ENCODE measurements at regions not wholly inside any gene's neighbourhood (a gene's known extent, or its start where the extent isn't known, plus 50 kb on each side); places are given as distances from the start of the nearest gene placed in this dataset.

DNA sequence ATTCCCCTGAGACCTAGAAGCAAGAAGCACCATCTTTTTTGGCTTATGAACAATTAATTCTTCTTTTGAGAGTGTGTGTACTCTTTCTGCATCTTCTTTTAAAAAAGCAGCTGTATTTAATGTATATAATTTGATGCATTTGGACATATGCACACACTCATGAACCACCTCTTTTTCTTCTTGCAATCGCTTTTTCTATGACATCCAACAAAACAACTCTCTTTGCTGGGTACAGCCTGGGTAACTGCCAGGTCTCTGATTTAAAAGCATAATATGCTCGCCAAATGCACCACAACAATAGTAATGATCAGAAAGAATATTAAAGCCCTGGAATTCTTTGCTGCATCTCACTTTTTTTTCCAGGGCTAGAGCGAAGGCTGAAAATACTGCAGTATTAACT lies 97.3 kb downstream of the HAPSTR1 start:
- DNase-seq, result no peak

GRCh38 chr16:9191274-9191850 lies 99.9 kb downstream of the HAPSTR1 start:
- DNase-seq, result no peak

DNA sequence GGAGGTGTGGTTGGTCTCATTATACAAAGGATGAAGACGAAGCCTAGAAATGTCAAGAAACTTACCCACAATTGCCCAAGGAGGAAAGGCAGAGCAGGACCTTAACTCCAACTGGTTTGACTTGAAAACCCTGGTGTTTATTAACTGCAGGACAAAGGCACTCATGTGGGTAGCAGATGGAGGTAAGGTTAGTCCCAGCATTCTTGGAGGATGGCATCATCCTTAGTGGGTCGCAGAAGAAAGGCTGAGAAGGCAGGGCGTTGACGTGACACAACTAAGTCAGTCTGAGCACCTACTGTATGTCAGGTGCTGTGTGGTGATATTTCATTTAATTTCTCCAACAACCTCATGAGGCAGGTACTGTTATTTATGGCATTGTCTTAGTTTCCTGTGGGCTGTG lies 101.3 kb downstream of the HAPSTR1 start:
- no peak for DNase-seq

DNA sequence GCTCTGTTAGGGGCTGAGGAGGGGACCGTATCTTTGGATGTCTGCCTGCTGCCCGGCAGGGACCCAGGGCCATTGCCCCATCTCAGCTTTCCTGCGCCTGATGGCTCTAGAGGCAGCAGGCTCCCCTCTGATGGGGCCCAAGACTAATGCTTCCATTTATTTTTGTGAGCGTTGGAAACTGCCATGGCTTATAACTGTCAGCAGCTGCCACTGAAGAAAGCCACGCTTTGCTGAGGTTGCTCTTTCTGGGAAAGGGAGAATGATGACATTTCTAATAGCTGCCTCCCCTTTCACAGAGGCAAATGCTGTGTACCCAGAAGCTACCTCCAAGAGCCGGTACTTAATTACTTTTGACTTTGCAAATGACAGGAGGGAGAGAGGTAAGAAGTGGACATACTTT lies 103.8 kb downstream of the HAPSTR1 start:
- DNase-seq, result no peak

DNA sequence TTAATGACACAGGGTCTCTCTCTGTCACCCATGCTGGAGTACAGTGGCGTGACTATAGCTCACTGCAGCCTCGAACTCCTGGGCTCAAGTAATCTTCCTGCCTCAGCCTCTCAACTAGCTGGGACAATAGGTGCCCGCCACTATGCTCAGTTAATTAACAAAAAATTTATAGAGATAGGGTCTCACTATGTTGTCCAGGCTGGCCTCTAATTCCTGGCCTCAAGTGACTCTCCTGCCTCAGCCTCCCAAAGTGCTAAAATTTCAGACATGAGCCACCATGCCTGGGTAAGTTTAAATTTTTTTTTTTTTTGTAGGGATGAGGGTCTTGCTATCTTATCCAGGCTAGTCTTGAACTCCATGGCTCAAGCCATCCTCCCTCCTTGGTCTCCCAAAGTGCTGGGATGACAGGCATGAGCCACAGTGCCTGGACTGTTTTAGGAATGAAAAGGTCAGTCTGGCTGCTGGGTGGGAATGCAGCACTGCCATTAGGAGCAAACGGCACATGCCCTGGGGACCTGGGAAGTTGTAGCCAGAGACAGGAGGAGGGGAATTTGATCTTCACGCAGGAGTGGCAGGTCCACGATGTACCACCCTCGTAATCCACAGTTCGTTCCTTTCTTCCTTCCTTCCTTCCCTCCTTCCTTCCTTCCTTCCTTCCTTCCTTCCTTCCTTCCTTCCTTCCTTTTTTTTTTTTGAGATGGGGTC lies 106.7 kb downstream of the HAPSTR1 start:
- no peak for DNase-seq

GRCh38 chr16:9199311-9199710 lies 107.9 kb downstream of the HAPSTR1 start:
- DNase-seq, result no peak

- no peak for DNase-seq
Measured at GRCh38 chr16:9199751-9200150, 108.3 kb downstream of the HAPSTR1 start.

GRCh38 chr16:9203956-9204355 lies 112.5 kb downstream of the HAPSTR1 start:
- DNase-seq, result no peak

- DNase-seq, result no peak
Measured at GRCh38 chr16:9205661-9206060, 114.2 kb downstream of the HAPSTR1 start.

- DNase-seq, result no peak
Measured at GRCh38 chr16:9206156-9206555, 114.7 kb downstream of the HAPSTR1 start.

- no peak for DNase-seq
Measured at GRCh38 chr16:9212621-9213020, 121.2 kb downstream of the HAPSTR1 start.

DNA sequence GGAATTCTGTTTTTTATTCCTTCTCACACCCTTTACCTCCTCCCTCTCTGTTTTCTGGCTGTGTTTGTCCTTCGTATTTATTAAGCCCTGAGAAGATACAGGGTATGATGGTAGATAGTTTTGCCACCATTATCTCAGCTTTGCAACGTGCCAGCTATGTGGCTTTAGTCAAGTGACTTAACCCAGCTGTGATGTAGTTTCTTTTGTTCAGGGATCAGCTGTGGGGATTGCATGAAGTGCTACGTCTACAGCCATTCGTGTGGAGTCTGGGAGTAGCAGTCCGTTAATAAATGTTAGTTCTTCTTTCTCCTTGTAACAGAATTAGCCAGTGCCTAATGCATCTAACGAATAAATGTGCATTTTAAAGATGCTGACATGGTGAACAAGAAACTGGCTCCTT lies 128.4 kb downstream of the HAPSTR1 start:
- DNase-seq, result no peak

GRCh38 chr16:9225527-9226316 lies 134.3 kb downstream of the HAPSTR1 start:
- peak in 1 of 2 experiments; percentile 22 for DNase-seq

GRCh38 chr16:9226924-9227323 lies 135.5 kb downstream of the HAPSTR1 start:
- no peak for DNase-seq

DNA sequence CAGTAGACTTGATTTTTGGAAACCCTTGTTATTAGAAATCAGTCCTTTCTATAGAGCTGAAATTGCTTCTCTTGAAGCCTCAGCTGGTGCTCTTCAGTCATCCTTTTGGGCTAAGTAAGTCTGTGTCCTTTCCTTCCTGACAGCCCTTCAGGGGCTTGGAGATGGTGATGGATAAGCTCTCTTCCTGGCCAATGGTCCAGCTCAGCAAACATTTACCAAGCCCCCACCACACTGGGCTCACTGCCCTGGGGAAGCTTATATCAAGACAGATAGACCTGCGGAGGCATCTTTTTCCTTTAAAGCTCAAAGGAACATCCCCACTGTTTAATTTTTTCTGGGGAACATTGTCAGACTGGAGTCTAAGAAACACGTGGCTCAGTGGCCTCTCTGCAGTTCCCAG lies 139.6 kb downstream of the HAPSTR1 start:
- no peak for DNase-seq

DNA sequence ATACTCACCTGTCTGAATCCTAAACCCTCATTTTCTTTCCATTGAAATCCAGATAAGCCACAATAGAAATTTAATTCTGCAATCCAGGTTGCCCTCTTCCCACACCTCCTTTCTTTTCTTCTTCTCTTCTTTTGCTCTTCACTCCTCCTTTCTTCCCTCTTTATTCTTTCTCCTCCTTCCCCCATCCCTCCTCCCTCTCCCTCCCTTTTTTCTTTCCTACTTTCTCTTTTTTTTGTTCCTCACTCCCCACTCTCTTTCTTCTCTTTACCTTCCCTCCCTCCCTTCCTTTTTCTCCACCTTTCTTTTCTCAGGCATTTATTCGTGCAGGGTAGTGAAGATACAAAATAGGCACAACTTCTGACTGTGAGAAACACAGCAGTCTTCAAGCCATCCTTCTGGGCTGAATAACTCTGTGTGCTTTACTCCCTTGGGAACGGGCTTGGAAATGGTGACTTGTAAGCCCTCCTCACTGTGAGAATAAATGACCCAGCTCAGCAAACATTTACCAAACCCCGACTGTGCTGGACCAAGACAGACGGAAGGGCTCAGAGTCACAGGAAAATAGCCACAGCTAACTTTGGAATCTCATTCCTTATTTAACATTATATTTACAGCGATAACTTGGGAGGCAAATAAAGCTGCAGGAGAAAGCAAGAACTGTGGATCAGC lies 140.8 kb downstream of the HAPSTR1 start:
- no peak for DNase-seq

DNA sequence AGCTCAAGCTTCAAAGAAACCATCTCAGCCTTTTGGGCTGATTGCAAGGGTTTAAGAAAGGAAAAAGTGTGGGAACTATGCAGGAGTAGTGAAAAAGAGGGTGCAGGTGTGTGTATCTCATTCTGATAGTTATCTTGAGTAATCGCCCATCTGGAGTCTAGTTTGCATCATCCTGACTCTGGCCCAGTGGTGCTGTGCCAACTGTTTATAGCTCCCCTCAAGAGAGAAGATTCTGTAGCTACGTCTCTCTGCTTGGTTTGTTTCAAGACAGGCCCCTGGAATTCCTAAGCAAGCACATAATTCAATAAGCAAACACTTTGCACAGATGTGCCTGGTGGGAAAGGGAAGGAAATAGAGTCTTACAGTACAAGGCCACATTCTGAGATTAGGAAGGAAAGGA lies 144.4 kb downstream of the HAPSTR1 start:
- DNase-seq, result no peak

DNA sequence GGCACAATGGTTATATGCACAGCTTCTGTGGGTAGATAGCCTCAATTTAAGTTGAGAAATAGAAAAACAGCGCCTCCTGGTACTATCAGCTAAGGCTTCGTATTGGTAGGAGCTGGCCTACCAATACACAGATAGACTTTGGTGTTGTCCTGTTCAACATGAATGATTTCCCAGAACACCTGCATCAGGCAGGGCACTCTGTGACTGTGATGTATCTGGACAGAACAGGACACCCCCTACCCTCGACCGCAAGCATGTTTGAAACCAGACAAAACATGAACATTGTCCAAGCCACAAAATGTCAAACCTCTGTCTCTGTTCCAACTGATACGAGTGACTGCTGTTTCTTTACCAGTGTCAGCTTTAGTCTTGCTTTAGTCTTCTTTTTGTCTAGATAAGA lies 144.9 kb downstream of the HAPSTR1 start:
- no peak for DNase-seq

GRCh38 chr16:9238346-9238745 lies 146.9 kb downstream of the HAPSTR1 start:
- DNase-seq, result no peak

DNA sequence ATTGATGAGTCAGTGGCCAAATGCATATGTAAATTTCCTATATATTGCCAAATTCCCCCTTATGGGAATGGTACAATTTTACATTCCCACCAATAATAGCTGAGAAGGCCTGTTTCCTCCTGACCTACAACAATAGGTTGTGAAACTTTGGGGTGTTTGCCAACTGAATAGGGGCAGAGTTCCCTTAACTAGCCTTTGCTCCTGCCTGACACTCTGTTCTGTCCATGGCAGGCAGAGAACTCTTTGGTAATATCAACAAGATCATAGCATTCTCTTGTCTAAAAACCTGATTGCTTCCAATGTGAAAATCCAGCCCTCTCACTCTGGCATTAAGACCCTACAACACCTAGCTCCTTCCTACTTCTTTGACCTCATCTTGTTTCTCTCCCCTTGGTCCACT lies 149.7 kb downstream of the HAPSTR1 start:
- no peak for DNase-seq

GRCh38 chr16:9248162-9248561 lies 156.7 kb downstream of the HAPSTR1 start:
- no peak for DNase-seq

DNA sequence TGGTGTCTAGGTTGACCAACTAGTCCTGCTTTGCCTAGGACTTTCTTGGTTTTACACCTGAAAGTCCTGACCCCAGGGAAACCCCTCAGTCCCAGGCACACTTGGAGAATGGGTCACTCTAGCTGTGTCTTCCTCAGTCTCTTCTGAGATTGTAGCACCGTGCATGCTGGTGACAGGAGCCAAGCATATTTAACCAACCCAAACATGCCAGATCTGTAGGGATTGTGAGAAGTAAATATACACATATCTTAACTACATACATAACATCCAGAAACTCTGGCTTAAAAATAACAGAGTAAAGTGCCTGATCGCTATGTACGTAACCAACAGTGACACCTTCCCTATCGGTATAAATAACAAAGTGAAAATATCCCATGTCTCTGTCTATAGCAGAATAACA lies 158.1 kb downstream of the HAPSTR1 start:
- DNase-seq, result no peak

DNA sequence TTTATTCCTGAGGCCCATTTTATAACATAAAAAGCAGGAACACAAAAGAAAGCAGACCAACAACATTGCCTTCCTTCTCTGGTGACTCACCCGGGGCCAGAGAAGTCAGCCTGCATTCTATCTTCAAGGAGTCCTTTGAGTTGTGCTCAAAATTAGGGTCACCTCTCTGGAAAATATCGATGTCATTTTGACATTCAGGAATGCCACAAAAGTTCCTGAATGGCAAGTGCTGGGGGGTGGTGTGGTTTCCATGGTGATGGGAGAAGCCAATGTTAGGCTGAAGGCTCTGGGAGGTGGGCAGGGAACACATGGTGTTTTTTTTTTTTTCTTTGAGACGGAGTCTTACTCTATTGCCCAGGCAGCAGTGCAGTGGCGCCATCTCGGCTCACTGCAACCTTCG lies 159.6 kb downstream of the HAPSTR1 start:
- no peak for DNase-seq

DNA sequence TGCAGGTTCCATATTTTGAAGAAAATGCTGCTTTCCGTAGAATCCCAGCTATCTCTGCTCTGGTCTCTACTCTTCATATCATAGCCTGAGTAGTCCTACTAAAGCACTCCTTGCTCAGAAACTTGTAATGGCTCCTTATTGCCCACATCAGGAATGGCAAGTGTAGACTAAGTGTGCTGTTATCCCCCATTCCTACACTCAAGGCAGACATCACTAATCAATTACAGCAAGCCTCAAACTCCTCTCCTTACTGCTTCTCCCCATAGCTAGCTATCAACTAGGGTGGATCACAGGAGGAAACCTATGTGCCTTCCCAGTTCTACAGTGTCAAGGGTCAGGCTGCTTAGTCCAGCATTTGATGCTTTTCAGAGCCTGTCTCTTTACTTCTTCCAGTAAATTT lies 163.4 kb downstream of the HAPSTR1 start:
- no peak for DNase-seq

Data from SHP77 (cell line).